HG03520 (cell line): ENCODE measurements at regions not wholly inside any gene's neighbourhood (a gene's known extent, or its start where the extent isn't known, plus 50 kb on each side); places are given as distances from the start of the nearest gene placed in this dataset.
"Not testable (repeated sequence)": the region's sequence is repeated elsewhere in the genome, so short reads cannot be mapped to it uniquely, and the experiment has no call there.

Source experiments
- ATAC-seq: cut with Tn5 transposase; IDR thresholded peaks from one replicate; pipeline ENCODE4 v1.9.1; 2021; ENCODE audit warnings: mild to moderate bottlenecking, moderate library complexity; ENCODE audit not compliant: unreplicated experiment

- no peak for ATAC-seq
These were observed 68.4 kb upstream of the SSBP3 start for GRCh38 chr1:54474310-54475251.

GRCh38 chr1:54471588-54471987 lies 65.4 kb upstream of the SSBP3 start:
- no peak for ATAC-seq

GRCh38 chr1:54469444-54469843 lies 63.2 kb upstream of the SSBP3 start:
- not testable (repeated sequence) for ATAC-seq

- ATAC-seq = not testable (repeated sequence)
These were observed 62.3 kb upstream of the SSBP3 start for GRCh38 chr1:54468288-54469084.

- no peak for ATAC-seq
These were observed 59.2 kb upstream of the SSBP3 start for GRCh38 chr1:54465351-54465811.

GRCh38 chr1:54464477-54465146 lies 58.4 kb upstream of the SSBP3 start:
- ATAC-seq = no peak

- ATAC-seq = no peak
These were observed 57.9 kb upstream of the SSBP3 start for GRCh38 chr1:54464031-54464476.

- no peak for ATAC-seq
These were observed 57.3 kb upstream of the SSBP3 start for GRCh38 chr1:54463259-54464030.

- no peak for ATAC-seq
These were observed 56.5 kb upstream of the SSBP3 start for GRCh38 chr1:54462597-54463258.

GRCh38 chr1:54461731-54462596 lies 55.8 kb upstream of the SSBP3 start:
- ATAC-seq = no peak

GRCh38 chr1:54460861-54461387 lies 54.7 kb upstream of the SSBP3 start:
- no peak for ATAC-seq

- no peak for ATAC-seq
These were observed 54.2 kb upstream of the SSBP3 start for GRCh38 chr1:54460351-54460750.

GRCh38 chr1:54459726-54460191 lies 53.6 kb upstream of the SSBP3 start:
- ATAC-seq = no peak

GRCh38 chr1:54459140-54459539 lies 52.9 kb upstream of the SSBP3 start:
- no peak for ATAC-seq

- ATAC-seq = no peak
These were observed 50.8 kb upstream of the SSBP3 start for GRCh38 chr1:54456921-54457529.

- no peak for ATAC-seq
These were observed 50.2 kb upstream of the SSBP3 start for GRCh38 chr1:54456361-54456760.
